GM12878 (cell line): ENCODE measurements at regions not wholly inside any gene's neighbourhood (a gene's known extent, or its start where the extent isn't known, plus 50 kb on each side); places are given as distances from the start of the nearest gene placed in this dataset.

Source experiments
- ATAC-seq: fragments of 200-7000 bp; cut with Tn5 transposase; 3 replicates; pipeline ENCODE4 v1.9.1; 2020; ENCODE audit warnings: mild to moderate bottlenecking, moderate library complexity
- BruUV-seq: library from RNA; stranded (reverse); fragments of 400-500 nt; replicated peaks from 2 replicates; lab custom pipeline; 2021; lab: Mats Ljungman, UMichigan
- CTCF ChIA-PET: fragments of 300-600 bp; sonication (Branson Sonifier 250); formaldehyde crosslinking; extraction: SDS; loops from one replicate; lab custom pipeline; 2021; ENCODE audit warnings: inconsistent platforms; lab: Yijun Ruan, JAX
- POLR2A ChIA-PET: fragments of 350-600 bp; formaldehyde crosslinking; extraction: SDS; loops from one replicate; lab custom pipeline; 2021; ENCODE audit warnings: inconsistent platforms; lab: Charles Lee
- RAD21 ChIA-PET: fragments of 300-600 bp; sonication (Branson Sonifier 250); formaldehyde crosslinking; loops from one replicate; lab custom pipeline; 2023; ENCODE audit warnings: antibody characterized with exemption; ENCODE audit not compliant: unreplicated experiment; lab: Charles Lee
- SMC1A ChIA-PET: fragments of 300-600 bp; sonication (Branson Sonifier 250); formaldehyde crosslinking; loops from one replicate; lab custom pipeline; 2023; ENCODE audit not compliant: unreplicated experiment, uncharacterized antibody; lab: Charles Lee
- DNase-seq: peaks from one replicate; pipeline ENCODE4 v3.0.0-alpha.2; 2011; ENCODE audit warnings: low read depth, low spot score
- FAIRE-seq: peaks from 3 replicates; lab custom pipeline; 2011; peaks lifted over from hg19 to GRCh38; lab: Jason Lieb, UNC
- H2AFZ ChIP-seq: 2 replicates; pipeline ENCODE4 v1.6.0; 2011; ENCODE audit warnings: low read depth, low read length, control low read depth; ENCODE audit not compliant: control insufficient read depth
- H3K27ac ChIP-seq: 2 replicates; pipeline ENCODE4 v1.5.1; 2011; ENCODE audit warnings: control low read depth; ENCODE audit not compliant: control insufficient read depth, insufficient read depth
- H3K27me3 ChIP-seq, 2 experiments: replicated peaks in 1 of 2; 2 replicates each; pipeline versions ENCODE4 v1.6.0 to v1.6.1; 2011; ENCODE audit warnings: low read length in 1 of 2; ENCODE audit not compliant: control insufficient read depth in 2 of 2, insufficient read depth in 2 of 2
- H3K36me3 ChIP-seq, 2 experiments: 2 replicates each; pipeline ENCODE4 v1.5.1; 2011; ENCODE audit warnings: low read length in 1 of 2; ENCODE audit not compliant: control insufficient read depth in 2 of 2, insufficient read depth in 2 of 2
- H3K4me1 ChIP-seq: 2 replicates; pipeline ENCODE4 v1.6.1; 2011; ENCODE audit warnings: mild to moderate bottlenecking, low read length, moderate library complexity, mixed read lengths; ENCODE audit not compliant: control insufficient read depth, insufficient read depth
- H3K4me2 ChIP-seq: 2 replicates; pipeline ENCODE4 v1.6.0; 2011; ENCODE audit warnings: control low read depth; ENCODE audit not compliant: control insufficient read depth, insufficient read depth
- H3K4me3 ChIP-seq: fragments of 200-600 bp; sonication (generic); 2 replicates; pipeline ENCODE4 v1.5.1; 2016
- H3K79me2 ChIP-seq: 2 replicates; pipeline ENCODE4 v1.6.0; 2011; ENCODE audit warnings: low read length; ENCODE audit not compliant: control insufficient read depth, insufficient read depth
- H3K9ac ChIP-seq: 2 replicates; pipeline ENCODE4 v1.8.0; 2011; ENCODE audit warnings: low read length, control low read depth, mixed read lengths; ENCODE audit not compliant: control insufficient read depth, insufficient read depth
- H3K9me3 ChIP-seq: replicated peaks from 3 replicates; pipeline ENCODE4 v1.5.1; 2011; ENCODE audit warnings: mild to moderate bottlenecking, low read length; ENCODE audit not compliant: control insufficient read depth, insufficient read depth
- H4K20me1 ChIP-seq: 2 replicates; pipeline ENCODE4 v1.6.0; 2011; ENCODE audit not compliant: control insufficient read depth, insufficient read depth
- BCLAF1 ChIP-seq: fragments of 450-650 bp; IDR thresholded peaks from 2 replicates; pipeline ENCODE4 v1.6.1; 2017; ENCODE audit warnings: antibody characterized with exemption, mild to moderate bottlenecking, moderate library complexity
- CHD1 ChIP-seq: IDR thresholded peaks from 2 replicates; pipeline ENCODE4 v1.6.1; 2012; ENCODE audit warnings: low read depth, low read length, improper control_type of control experiment
- IKZF1 ChIP-seq: fragments of 450-650 bp; conservative IDR thresholded peaks from 2 replicates; pipeline ENCODE4 v1.6.1; 2017; ENCODE audit warnings: antibody characterized with exemption, mild to moderate bottlenecking
- KLF5 ChIP-seq: fragments of 450-650 bp; IDR thresholded peaks from 2 replicates; pipeline ENCODE4 v1.6.1; 2014; ENCODE audit warnings: mild to moderate bottlenecking; ENCODE audit not compliant: partially characterized antibody
- MEF2B ChIP-seq: fragments of 450-650 bp; IDR thresholded peaks from 2 replicates; pipeline ENCODE4 v1.6.1; 2018; ENCODE audit warnings: mild to moderate bottlenecking, moderate library complexity; ENCODE audit not compliant: partially characterized antibody, poor library complexity, severe bottlenecking
- MYC ChIP-seq: IDR thresholded peaks from 2 replicates; pipeline ENCODE4 v1.6.1; 2011; ENCODE audit warnings: mild to moderate bottlenecking, low read length, moderate library complexity, inconsistent platforms; ENCODE audit not compliant: insufficient read depth, insufficient replicate concordance, insufficient read length, severe bottlenecking
- NFYA ChIP-seq: IDR thresholded peaks from 2 replicates; pipeline ENCODE4 v1.6.1; 2011; ENCODE audit warnings: low read depth, mild to moderate bottlenecking, low read length, improper control_type of control experiment, borderline replicate concordance
- SREBF2 ChIP-seq: IDR thresholded peaks from 2 replicates; pipeline ENCODE4 v1.6.1; 2012; ENCODE audit warnings: mild to moderate bottlenecking, low read length
- STAT1 ChIP-seq: fragments of 450-650 bp; conservative IDR thresholded peaks from 2 replicates; pipeline ENCODE4 v1.6.1; 2014; ENCODE audit warnings: antibody characterized with exemption, mild to moderate bottlenecking
- STAT3 ChIP-seq: IDR thresholded peaks from 2 replicates; pipeline ENCODE4 v1.6.1; 2011; ENCODE audit warnings: low read depth, low read length, improper control_type of control experiment
- TARDBP ChIP-seq: IDR thresholded peaks from 2 replicates; pipeline ENCODE4 v1.6.1; 2016; ENCODE audit warnings: borderline replicate concordance
- ZBED1 ChIP-seq: IDR thresholded peaks from 2 replicates; pipeline ENCODE4 v1.6.1; 2016; ENCODE audit warnings: borderline replicate concordance
- WGBS: methylation state at CpG from one replicate; pipeline ENCODE4 v1.1.6; 2016; ENCODE audit warnings: low lambda C conversion rate; ENCODE audit not compliant: insufficient replicate concordance, insufficient coverage; ENCODE audit errors: missing lambda C conversion rate; 5-methylcytosine and 5-hydroxymethylcytosine counted together
- in situ Hi-C: fragments of 300-500 bp; cut with MboI; formaldehyde crosslinking; loops from 9 replicates; pipeline ENCODE4 v1.14.3; 2018; ENCODE audit warnings: mixed read lengths
- intact Hi-C: fragments of 100-400 bp; cut with micrococcal nuclease; formaldehyde crosslinking; loops from one replicate; pipeline ENCODE4 v1.14.2; 2022; ENCODE audit not compliant: unreplicated experiment
- TF ChIP-seq, protein P1 (sequence below): fragments of 150-350 bp; IDR thresholded peaks from 2 replicates; pipeline ENCODE4 v1.6.1; 2014; ENCODE audit warnings: mild to moderate bottlenecking, low read depth, low read length
- TF ChIP-seq, protein P2 (sequence below): fragments of 450-650 bp; IDR thresholded peaks from 2 replicates; pipeline ENCODE4 v1.6.1; 2017; ENCODE audit warnings: low read depth, mild to moderate bottlenecking, moderate library complexity

DNA sequence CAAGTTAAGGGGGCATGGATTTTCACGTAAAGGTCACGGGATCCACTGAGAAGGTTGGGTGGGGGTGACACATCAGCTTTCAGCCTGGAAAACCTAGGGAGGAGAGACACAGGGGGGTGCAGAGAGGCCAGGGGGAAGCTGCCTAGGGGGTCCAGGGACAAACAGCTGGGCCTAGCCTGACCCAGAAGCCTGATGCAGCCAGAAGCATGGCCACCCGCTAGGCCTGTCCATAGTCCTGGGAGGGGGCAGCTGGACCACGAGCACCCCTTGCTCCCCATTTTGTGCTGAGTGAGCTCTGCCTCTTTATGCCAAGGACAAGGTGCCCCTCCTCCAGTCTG, 322.7 kb upstream of the RTL1 start (continued):
- TF ChIP-seq STAT3, result no peak
- TF ChIP-seq ZBED1, result no peak

DNA sequence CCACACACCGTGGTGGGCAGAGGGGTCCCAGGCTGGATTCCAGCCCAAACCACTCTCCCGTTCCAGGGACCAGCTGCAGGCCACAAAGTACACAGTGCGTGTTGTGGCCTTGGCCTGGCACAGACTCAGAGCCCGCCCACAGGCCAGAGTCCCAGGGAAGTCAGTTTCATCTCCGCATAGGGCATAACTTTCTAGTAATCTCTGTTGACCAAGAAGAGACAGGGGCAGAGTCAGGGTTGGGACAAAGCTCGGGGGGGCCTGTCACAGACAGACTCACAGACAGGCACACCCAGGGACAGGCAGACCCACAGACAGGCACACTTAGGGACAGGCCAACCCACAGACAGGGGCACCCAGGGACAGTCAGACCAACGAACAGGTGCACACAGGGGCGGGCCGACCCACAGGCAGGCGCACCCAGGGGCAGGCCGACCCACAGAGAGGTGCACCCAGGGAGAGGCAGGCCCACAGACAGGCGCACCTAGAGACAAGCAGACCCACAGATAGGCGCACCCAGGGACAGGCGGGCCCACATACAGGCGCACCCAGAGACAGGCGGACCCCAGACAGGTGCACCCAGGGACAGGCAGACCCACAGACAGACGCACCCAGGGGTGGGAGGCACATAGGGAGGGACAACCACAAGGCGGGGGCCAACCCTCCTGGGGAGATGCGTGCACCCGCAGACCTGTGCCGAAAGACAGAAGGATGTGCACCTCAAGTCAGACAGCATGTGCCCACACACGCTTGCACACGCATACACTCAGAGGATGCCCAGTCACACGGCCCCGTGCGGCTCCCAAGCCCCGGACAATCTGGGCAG, 323.3 kb upstream of the RTL1 start:
- no peaks in the 10 kb centered on the region for H3K27me3 ChIP-seq
- no peak overlapping the region for H3K9ac ChIP-seq
- in situ Hi-C loops, result no loop called here
- ChIA-PET RAD21 (no interaction called here), SMC1A (no interaction called here), POLR2A (no interaction called here), CTCF (no interaction called here)
- no peak overlapping the region for H3K27ac ChIP-seq
- BruUV-seq, result no TSS peak
- no peak overlapping the region for H3K4me2 ChIP-seq
- H2AFZ ChIP-seq, result no peak overlapping the region
- H3K9me3 ChIP-seq, result no peaks in the 10 kb centered on the region; the same call in 2 of the 3 replicates
- TF ChIP-seq, protein P1, sequence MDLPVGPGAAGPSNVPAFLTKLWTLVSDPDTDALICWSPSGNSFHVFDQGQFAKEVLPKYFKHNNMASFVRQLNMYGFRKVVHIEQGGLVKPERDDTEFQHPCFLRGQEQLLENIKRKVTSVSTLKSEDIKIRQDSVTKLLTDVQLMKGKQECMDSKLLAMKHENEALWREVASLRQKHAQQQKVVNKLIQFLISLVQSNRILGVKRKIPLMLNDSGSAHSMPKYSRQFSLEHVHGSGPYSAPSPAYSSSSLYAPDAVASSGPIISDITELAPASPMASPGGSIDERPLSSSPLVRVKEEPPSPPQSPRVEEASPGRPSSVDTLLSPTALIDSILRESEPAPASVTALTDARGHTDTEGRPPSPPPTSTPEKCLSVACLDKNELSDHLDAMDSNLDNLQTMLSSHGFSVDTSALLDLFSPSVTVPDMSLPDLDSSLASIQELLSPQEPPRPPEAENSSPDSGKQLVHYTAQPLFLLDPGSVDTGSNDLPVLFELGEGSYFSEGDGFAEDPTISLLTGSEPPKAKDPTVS, result no peak
- TF ChIP-seq MEF2B (no peak), MYC (no peak), IKZF1 (no peak), CHD1 (no peak), STAT1 (no peak), NFYA (no peak), KLF5 (no peak), BCLAF1 (no peak), SREBF2 (no peak), TARDBP (no peak)
- TF ChIP-seq, protein P2, sequence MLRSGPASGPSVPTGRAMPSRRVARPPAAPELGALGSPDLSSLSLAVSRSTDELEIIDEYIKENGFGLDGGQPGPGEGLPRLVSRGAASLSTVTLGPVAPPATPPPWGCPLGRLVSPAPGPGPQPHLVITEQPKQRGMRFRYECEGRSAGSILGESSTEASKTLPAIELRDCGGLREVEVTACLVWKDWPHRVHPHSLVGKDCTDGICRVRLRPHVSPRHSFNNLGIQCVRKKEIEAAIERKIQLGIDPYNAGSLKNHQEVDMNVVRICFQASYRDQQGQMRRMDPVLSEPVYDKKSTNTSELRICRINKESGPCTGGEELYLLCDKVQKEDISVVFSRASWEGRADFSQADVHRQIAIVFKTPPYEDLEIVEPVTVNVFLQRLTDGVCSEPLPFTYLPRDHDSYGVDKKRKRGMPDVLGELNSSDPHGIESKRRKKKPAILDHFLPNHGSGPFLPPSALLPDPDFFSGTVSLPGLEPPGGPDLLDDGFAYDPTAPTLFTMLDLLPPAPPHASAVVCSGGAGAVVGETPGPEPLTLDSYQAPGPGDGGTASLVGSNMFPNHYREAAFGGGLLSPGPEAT, result no peak
- H3K4me1 ChIP-seq, result no peaks in the 10 kb centered on the region
- ATAC-seq (no peak), FAIRE-seq (no peak), DNase-seq (no peak)
- intact Hi-C loops, result loop anchor here (2.0 kb wide), 1 partner anchor 50 kb away; no protein-coding TSS in a partner anchor
- H3K36me3 ChIP-seq, result no peaks in the 10 kb centered on the region
- H3K79me2 ChIP-seq, result no peaks in the 10 kb centered on the region
- no peak overlapping the region for H3K4me3 ChIP-seq
- H4K20me1 ChIP-seq, result no peaks in the 10 kb centered on the region
- WGBS, result 53% methylated on average over 27 of the region's 27 CpGs
